Calu3 (cell line): ENCODE measurements at regions not wholly inside any gene's neighbourhood (a gene's known extent, or its start where the extent isn't known, plus 50 kb on each side); places are given as distances from the start of the nearest gene placed in this dataset.

Experiments used
- BruUV-seq: library from RNA; stranded (reverse); fragments of 400-500 nt; replicated peaks from 2 replicates; lab custom pipeline; 2021; lab: Mats Ljungman, UMichigan
- CTCF ChIA-PET: fragments of 300-600 bp; sonication (Branson Sonifier 250); formaldehyde crosslinking; loops from one replicate; lab custom pipeline; 2022; ENCODE audit warnings: antibody characterized with exemption; lab: Charles Lee
- DNase-seq: peaks from one replicate; pipeline ENCODE4 v3.0.0; 2022
- H3K27ac Mint-ChIP-seq: one replicate; pipeline ENCODE4 v1.8.0; 2022; ENCODE audit warnings: mixed read lengths; ENCODE audit not compliant: unreplicated experiment
- H3K27me3 Mint-ChIP-seq: one replicate; pipeline ENCODE4 v1.8.0; 2022; ENCODE audit warnings: mixed read lengths; ENCODE audit not compliant: unreplicated experiment
- H3K36me3 Mint-ChIP-seq: one replicate; pipeline ENCODE4 v1.8.0; 2022; ENCODE audit warnings: mild to moderate bottlenecking, moderate library complexity, mixed read lengths; ENCODE audit not compliant: insufficient read depth, unreplicated experiment
- H3K4me1 Mint-ChIP-seq: one replicate; pipeline ENCODE4 v1.8.0; 2022; ENCODE audit warnings: mild to moderate bottlenecking, low read depth, mixed read lengths; ENCODE audit not compliant: unreplicated experiment
- H3K4me3 Mint-ChIP-seq: one replicate; pipeline ENCODE4 v1.8.0; 2022; ENCODE audit warnings: mild to moderate bottlenecking, low read depth, moderate library complexity, mixed read lengths; ENCODE audit not compliant: unreplicated experiment
- H3K9me3 Mint-ChIP-seq: one replicate; pipeline ENCODE4 v1.8.0; 2022; ENCODE audit warnings: low read depth, mixed read lengths; ENCODE audit not compliant: unreplicated experiment
- CTCF ChIP-seq: fragments of 200-600 bp; IDR thresholded peaks from one replicate; pipeline ENCODE4 v1.8.0; 2022; ENCODE audit warnings: antibody characterized with exemption; ENCODE audit not compliant: unreplicated experiment
- intact Hi-C: fragments of 100-400 bp; cut with micrococcal nuclease; formaldehyde crosslinking; loops from one replicate; pipeline ENCODE4 v1.10.0; 2022; ENCODE audit not compliant: unreplicated experiment

DNA sequence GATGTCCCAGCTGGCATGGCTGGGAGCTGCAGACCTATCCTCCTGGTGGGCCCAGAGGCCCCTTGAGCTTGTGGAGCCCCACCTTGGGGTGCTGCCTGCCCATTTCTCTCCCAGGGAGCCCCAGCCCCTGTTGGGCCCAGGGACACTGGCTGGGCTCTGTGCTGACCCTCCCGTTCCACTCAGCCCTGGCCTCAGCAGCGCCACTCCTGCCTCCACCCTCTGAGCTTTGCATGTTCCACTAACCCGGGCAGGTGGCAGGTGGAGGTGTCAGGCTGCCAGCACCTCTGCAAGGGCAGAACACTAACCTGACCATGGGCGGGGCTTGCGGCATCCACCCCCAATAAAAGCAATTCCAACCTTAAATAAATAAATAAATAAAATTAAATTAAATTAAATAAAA, 299.2 kb downstream of the LRIG3 start:
- Mint-ChIP-seq H3K4me1 (no peaks in the 10 kb centered on the region), H3K27ac (no peak overlapping the region), H3K4me3 (no peak overlapping the region), H3K27me3 (no peaks in the 10 kb centered on the region), H3K36me3 (no peaks in the 10 kb centered on the region), H3K9me3 (peaks cover 4% of the 10 kb centered on the region)
- intact Hi-C loops = no loop called here
- BruUV-seq = no TSS peak
- no peak for TF ChIP-seq CTCF
- no peak for DNase-seq
- CTCF ChIA-PET = no interaction called here

GRCh38 chr12:58629376-58629775, 290.9 kb downstream of the LRIG3 start:
- H3K27ac Mint-ChIP-seq = no peak overlapping the region
- BruUV-seq = no TSS peak
- no peaks in the 10 kb centered on the region for H3K4me1 Mint-ChIP-seq
- no peaks in the 10 kb centered on the region for H3K36me3 Mint-ChIP-seq
- H3K27me3 Mint-ChIP-seq = no peaks in the 10 kb centered on the region
- no peak for TF ChIP-seq CTCF
- CTCF ChIA-PET = no interaction called here
- H3K9me3 Mint-ChIP-seq = peaks cover 2% of the 10 kb centered on the region
- no peak overlapping the region for H3K4me3 Mint-ChIP-seq
- intact Hi-C loops = no loop called here
- no peak for DNase-seq

DNA sequence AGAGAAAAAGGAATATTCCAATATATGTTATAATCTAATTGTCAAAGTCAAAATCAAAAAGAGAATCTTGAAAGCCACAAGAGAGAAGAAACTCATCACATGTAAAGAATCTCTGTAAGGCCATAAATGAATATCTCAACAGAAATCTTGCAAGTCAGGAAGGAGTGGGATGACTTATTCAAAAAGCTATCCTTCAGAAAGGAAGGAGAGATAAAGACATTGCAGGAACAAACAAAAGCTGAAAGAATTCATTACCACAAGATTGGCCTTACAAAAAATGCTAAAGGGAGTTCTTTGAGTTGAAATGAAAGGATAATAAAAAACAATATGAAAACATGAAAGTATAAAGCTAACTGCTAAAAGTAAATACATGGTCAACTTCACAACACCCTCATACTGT, 286.8 kb downstream of the LRIG3 start:
- Mint-ChIP-seq H3K4me1 (no peaks in the 10 kb centered on the region), H3K27me3 (no peaks in the 10 kb centered on the region), H3K9me3 (no peaks in the 10 kb centered on the region), H3K4me3 (no peak overlapping the region), H3K36me3 (no peaks in the 10 kb centered on the region), H3K27ac (no peak overlapping the region)
- intact Hi-C loops = no loop called here
- TF ChIP-seq CTCF = no peak
- no peak for DNase-seq
- CTCF ChIA-PET = no interaction called here
- BruUV-seq = no TSS peak

GRCh38 chr12:58639318-58639934, 280.9 kb downstream of the LRIG3 start:
- no peak overlapping the region for H3K4me3 Mint-ChIP-seq
- TF ChIP-seq CTCF = no peak
- H3K4me1 Mint-ChIP-seq = no peaks in the 10 kb centered on the region
- intact Hi-C loops = no loop called here
- no peaks in the 10 kb centered on the region for H3K27me3 Mint-ChIP-seq
- no peaks in the 10 kb centered on the region for H3K9me3 Mint-ChIP-seq
- no peak overlapping the region for H3K27ac Mint-ChIP-seq
- DNase-seq = no peak
- CTCF ChIA-PET = no interaction called here
- no peaks in the 10 kb centered on the region for H3K36me3 Mint-ChIP-seq
- BruUV-seq = no TSS peak
